Adrenal gland (tissue), 9 donors: ENCODE measurements at regions not wholly inside any gene's neighbourhood (a gene's known extent, or its start where the extent isn't known, plus 50 kb on each side); places are given as distances from the start of the nearest gene placed in this dataset.

Source experiments
- DNase-seq, 7 donors: peaks; one replicate each; pipeline ENCODE4 v3.0.0-alpha.2; 2019 to 2020
- H3K27ac ChIP-seq, 5 donors: fragments of 200-600 bp; sonication (generic) in 4 of 5; 1 replicate in 3 of 5; 2 replicates in 2 of 5; pipeline versions ENCODE4 v1.5.1 to v1.8.0; 2016 to 2020; ENCODE audit warnings: mild to moderate bottlenecking in 1 of 5
- H3K27me3 ChIP-seq: fragments of 200-600 bp; 2 replicates; pipeline ENCODE4 v1.8.0; 2021
- H3K36me3 ChIP-seq, 2 donors: fragments of 200-600 bp; replicated peaks in 1 of 2; 1 replicate in 1 of 2; 2 replicates in 1 of 2; pipeline versions ENCODE4 v1.5.1 to v1.8.0; 2018 to 2022
- H3K4me1 ChIP-seq, 2 donors: fragments of 200-600 bp; replicated peaks in 1 of 2; 1 replicate in 1 of 2; 2 replicates in 1 of 2; pipeline versions ENCODE4 v1.5.1 to v1.8.0; 2018 to 2021
- H3K4me3 ChIP-seq, 4 donors: fragments of 200-600 bp; sonication (generic) in 3 of 4; one replicate each; pipeline ENCODE4 v1.5.1; 2016 to 2018
- H3K9me3 ChIP-seq, 3 donors: fragments of 200-600 bp; sonication (generic) in 1 of 3; replicated peaks in 1 of 3; 1 replicate in 2 of 3; 2 replicates in 1 of 3; pipeline versions ENCODE4 v1.5.1 to v1.8.0; 2016 to 2021
- POLR2A ChIP-seq, 2 donors: fragments of 450-650 bp; IDR thresholded peaks; one replicate each; pipeline ENCODE4 v1.6.1; 2017; ENCODE audit warnings: antibody characterized with exemption in 2 of 2, mild to moderate bottlenecking in 2 of 2, moderate library complexity in 1 of 2
- WGBS, 4 donors: extraction: QIAGEN DNeasy Blood & Tissue Kit in 2 of 4; methylation state at CpG; one replicate each; pipeline versions ENCODE4 v1.1.5 to v1.1.7; 2013 to 2017; 5-methylcytosine and 5-hydroxymethylcytosine counted together
- intact Hi-C, 2 donors: fragments of 100-400 bp; cut with DNase I; formaldehyde crosslinking; loops; one replicate each; pipeline versions ENCODE4 v1.14.1 to v1.15.0; 2022 to 2023
- TF ChIP-seq, protein P1 (sequence below), 6 experiments: fragments of 450-650 bp in 4 of 6; fragments of 200-600 bp in 2 of 6; sonication (generic) in 1 of 6; IDR thresholded peaks; 1 replicate in 5 of 6; 2 replicates in 1 of 6; pipeline versions ENCODE4 v1.5.1 to v1.8.0; 2016 to 2021; ENCODE audit warnings: antibody characterized with exemption in 6 of 6, mild to moderate bottlenecking in 2 of 6, moderate library complexity in 1 of 6
- donor health status: healthy with polysubstance abuse.
- donor health status: Bipolar disorder and iron deficiency.
- donor health status: DM: yes; HTN: yes; CAD: no.
- donor health status: DM: no; HTN: no; CAD: no.
- donor health status: DM: no; HTN: no; CAD: no.

DNA sequence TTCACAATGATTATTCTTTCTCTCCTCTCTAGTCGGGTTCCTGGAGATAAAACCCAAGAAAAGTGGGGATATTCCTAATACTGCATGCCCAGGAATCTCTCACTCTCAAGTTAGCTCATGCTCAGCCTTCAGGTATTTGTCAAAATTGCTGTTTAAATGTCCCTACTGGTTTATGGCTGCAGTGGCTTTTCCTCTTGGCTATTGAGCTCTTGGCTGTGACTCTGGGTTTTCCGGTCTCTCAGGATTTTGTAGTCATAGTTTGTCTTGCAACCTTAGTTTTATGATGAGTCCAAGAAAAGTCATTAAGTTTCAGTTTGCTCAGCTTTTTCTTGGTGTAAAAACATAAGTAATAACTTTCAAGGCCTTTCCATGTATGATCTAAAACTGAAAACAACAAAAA is 820.7 kb upstream of the HS6ST1 start:
- intact Hi-C loops: no loop called here
- WGBS, 4 donors: 78 to 86% (median 83%) methylated on average over 2 of the region's 2 CpGs
- DNase-seq: no peak
- H3K27ac ChIP-seq: no peak overlapping the region
- TF ChIP-seq, protein P1, sequence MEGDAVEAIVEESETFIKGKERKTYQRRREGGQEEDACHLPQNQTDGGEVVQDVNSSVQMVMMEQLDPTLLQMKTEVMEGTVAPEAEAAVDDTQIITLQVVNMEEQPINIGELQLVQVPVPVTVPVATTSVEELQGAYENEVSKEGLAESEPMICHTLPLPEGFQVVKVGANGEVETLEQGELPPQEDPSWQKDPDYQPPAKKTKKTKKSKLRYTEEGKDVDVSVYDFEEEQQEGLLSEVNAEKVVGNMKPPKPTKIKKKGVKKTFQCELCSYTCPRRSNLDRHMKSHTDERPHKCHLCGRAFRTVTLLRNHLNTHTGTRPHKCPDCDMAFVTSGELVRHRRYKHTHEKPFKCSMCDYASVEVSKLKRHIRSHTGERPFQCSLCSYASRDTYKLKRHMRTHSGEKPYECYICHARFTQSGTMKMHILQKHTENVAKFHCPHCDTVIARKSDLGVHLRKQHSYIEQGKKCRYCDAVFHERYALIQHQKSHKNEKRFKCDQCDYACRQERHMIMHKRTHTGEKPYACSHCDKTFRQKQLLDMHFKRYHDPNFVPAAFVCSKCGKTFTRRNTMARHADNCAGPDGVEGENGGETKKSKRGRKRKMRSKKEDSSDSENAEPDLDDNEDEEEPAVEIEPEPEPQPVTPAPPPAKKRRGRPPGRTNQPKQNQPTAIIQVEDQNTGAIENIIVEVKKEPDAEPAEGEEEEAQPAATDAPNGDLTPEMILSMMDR (IDR thresholded peaks at IDR 0.05): no peak
- no peaks in the 10 kb centered on the region for H3K36me3 ChIP-seq
- no peaks in the 10 kb centered on the region for H3K9me3 ChIP-seq
- H3K27me3 ChIP-seq: no peaks in the 10 kb centered on the region
- no peak overlapping the region for H3K4me3 ChIP-seq
- H3K4me1 ChIP-seq: no peaks in the 10 kb centered on the region

DNA sequence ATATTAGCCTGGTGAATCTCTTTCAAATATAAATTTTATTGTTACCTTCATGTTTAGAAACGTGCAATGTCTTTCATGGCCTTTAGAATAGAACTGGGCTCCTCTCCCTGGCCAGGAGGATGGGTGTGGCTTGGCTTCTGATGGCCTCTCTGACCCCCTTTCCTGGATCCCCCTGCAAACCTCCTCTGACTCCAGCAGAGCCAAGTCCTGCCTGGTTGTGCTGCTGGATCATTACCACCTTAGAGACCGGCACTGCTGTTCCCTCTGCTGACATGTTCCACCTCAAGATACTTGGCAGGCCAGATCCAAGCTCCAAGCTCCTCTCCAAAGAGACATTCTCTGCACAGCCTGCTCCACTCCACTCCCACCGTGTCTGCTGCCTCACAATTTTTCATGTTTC is 823.8 kb upstream of the HS6ST1 start:
- Histone ChIP-seq H3K27me3 (no peaks in the 10 kb centered on the region), H3K36me3 (no peaks in the 10 kb centered on the region), H3K9me3 (no peaks in the 10 kb centered on the region), H3K4me3 (no peak overlapping the region), H3K27ac (no peak overlapping the region), H3K4me1 (no peaks in the 10 kb centered on the region)
- intact Hi-C loops: no loop called here
- TF ChIP-seq POLR2A (IDR thresholded peaks at IDR 0.05): no peak
- TF ChIP-seq, protein P1 (IDR thresholded peaks at IDR 0.05): no peak
- WGBS, 4 donors: 62 to 77% (median 68%) methylated on average over 3 of the region's 3 CpGs
- no peak for DNase-seq

DNA sequence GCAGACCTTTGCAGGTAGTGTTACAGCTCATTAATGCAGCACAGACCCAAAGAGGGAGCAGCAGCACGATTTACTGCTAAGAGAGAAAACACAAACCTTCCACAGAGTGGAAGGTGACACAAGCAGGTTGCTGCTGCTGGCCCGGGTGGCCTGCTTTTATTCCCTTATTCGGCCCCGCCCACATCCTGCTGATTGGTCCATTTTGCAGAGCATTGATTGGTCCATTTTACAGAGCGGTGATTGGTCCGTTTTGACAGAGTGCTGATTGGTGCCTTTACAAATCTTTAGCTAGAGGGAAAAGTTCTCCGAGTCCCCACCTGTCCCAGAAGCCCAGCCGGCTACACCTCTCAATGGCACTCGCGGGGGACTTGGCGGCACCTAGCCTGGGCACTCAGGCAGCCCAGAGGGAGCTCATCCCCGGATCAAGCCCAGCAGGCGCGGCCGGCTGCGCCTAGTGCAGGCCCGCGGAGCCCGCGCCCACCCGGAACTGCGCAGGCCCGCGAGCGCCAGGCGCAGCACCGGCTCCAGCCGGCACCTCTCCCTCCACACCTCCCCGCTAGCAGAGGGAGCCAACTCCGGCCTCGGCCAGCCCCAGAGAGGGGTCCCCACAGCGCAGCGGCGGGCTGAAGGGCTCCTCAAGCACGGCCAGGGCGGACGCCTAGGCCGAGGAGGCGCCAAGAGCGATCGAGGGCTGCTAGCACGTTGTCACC is 825.6 kb upstream of the HS6ST1 start:
- TF ChIP-seq, protein P1 (IDR thresholded peaks at IDR 0.05): no peak
- TF ChIP-seq POLR2A (IDR thresholded peaks at IDR 0.05): no peak
- no peaks in the 10 kb centered on the region for H3K4me1 ChIP-seq
- H3K27me3 ChIP-seq: no peaks in the 10 kb centered on the region
- 90 to 96% (median 92%) methylated on average over 21 to 42 of the region's 42 CpGs for WGBS, 4 donors
- peaks cover 0 to 5% (median 0%) of the 10 kb centered on the region in 3 donors for H3K9me3 ChIP-seq
- no peaks in the 10 kb centered on the region for H3K36me3 ChIP-seq
- DNase-seq: no peak
- no peak overlapping the region for H3K4me3 ChIP-seq
- H3K27ac ChIP-seq: no peak overlapping the region
- intact Hi-C loops: no loop called here

DNA sequence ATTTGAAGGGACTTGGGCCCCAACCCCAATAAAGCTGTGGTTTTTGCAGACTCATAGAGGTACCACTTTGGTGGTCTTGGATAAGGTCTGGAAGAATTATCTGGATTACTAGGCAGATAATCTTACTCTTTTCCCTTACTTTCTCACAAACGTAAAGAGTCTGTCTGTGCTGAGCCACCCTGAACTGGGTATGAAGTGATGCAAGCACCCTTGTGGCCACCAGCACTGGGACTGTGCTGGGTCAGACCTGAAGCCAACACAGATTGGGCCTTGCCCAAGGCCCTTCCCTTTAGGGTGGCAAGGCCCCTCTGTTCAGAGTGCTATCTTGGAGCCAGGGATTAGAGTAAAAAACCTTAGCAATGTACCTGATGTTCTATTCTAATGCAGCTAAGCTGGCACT is 827.0 kb upstream of the RAB6C start:
- H3K4me1 ChIP-seq: no peaks in the 10 kb centered on the region
- H3K36me3 ChIP-seq: no peaks in the 10 kb centered on the region
- no peak for DNase-seq
- H3K4me3 ChIP-seq: no peak overlapping the region
- 79 to 86% (median 83%) methylated on average over 1 of the region's 1 CpG for WGBS, 4 donors
- TF ChIP-seq POLR2A (IDR thresholded peaks at IDR 0.05): no peak
- TF ChIP-seq, protein P1 (IDR thresholded peaks at IDR 0.05): no peak
- H3K27me3 ChIP-seq: no peaks in the 10 kb centered on the region
- no peak overlapping the region for H3K27ac ChIP-seq
- peaks cover 0 to 8% (median 0%) of the 10 kb centered on the region in 3 donors for H3K9me3 ChIP-seq
- intact Hi-C loops: no loop called here
